ENCODE measurements at regions not wholly inside any gene's neighbourhood (a gene's known extent, or its start where the extent isn't known, plus 50 kb on each side); places are given as distances from the start of the nearest gene placed in this dataset.

DNA sequence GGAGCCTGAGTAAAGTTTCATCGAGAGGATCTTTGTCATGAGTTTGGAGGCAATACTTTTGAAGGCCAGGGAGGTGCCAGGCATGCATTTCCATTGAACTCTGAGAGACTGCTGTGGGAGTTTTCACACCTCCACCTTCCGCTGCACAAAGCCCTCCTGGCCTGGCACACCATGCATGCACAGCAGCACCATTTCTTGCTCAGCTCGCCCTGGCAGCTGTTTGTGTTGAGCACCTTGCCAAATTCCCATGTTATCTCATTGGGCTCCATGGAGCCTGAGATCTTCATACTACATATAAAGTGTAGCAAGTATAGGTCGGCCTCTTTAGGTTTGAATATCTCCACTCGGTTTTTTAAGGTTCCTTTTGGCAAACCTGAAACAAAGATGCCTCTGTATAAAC is 125.7 kb upstream of the CLINT1 start:
- H3K27ac Mint-ChIP-seq, result no peak overlapping the region
- DNase-seq (ENCODE audit: low spot score) (no peak), ATAC-seq (no peak)
- no peaks in the 10 kb centered on the region for H3K27me3 Mint-ChIP-seq (ENCODE audit: low read depth)
- H3K4me1 Mint-ChIP-seq, result no peaks in the 10 kb centered on the region
- CTCF ChIA-PET, result no interaction called here
- peaks cover 9% of the 10 kb centered on the region; the same call in 1 of the 2 replicates for H3K36me3 Mint-ChIP-seq
- TF ChIP-seq, protein P1, sequence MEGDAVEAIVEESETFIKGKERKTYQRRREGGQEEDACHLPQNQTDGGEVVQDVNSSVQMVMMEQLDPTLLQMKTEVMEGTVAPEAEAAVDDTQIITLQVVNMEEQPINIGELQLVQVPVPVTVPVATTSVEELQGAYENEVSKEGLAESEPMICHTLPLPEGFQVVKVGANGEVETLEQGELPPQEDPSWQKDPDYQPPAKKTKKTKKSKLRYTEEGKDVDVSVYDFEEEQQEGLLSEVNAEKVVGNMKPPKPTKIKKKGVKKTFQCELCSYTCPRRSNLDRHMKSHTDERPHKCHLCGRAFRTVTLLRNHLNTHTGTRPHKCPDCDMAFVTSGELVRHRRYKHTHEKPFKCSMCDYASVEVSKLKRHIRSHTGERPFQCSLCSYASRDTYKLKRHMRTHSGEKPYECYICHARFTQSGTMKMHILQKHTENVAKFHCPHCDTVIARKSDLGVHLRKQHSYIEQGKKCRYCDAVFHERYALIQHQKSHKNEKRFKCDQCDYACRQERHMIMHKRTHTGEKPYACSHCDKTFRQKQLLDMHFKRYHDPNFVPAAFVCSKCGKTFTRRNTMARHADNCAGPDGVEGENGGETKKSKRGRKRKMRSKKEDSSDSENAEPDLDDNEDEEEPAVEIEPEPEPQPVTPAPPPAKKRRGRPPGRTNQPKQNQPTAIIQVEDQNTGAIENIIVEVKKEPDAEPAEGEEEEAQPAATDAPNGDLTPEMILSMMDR (IDR thresholded peaks at IDR 0.05), result no peak
- TF ChIP-seq ZNF317 (CRISPR knock-in tag; IDR thresholded peaks at IDR 0.05; ENCODE audit: borderline replicate concordance, low read depth), result no peak
- TF ChIP-seq, protein P2, sequence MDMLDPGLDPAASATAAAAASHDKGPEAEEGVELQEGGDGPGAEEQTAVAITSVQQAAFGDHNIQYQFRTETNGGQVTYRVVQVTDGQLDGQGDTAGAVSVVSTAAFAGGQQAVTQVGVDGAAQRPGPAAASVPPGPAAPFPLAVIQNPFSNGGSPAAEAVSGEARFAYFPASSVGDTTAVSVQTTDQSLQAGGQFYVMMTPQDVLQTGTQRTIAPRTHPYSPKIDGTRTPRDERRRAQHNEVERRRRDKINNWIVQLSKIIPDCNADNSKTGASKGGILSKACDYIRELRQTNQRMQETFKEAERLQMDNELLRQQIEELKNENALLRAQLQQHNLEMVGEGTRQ (CRISPR knock-in tag; IDR thresholded peaks at IDR 0.05), result no peak
- TF ChIP-seq, protein P3, sequence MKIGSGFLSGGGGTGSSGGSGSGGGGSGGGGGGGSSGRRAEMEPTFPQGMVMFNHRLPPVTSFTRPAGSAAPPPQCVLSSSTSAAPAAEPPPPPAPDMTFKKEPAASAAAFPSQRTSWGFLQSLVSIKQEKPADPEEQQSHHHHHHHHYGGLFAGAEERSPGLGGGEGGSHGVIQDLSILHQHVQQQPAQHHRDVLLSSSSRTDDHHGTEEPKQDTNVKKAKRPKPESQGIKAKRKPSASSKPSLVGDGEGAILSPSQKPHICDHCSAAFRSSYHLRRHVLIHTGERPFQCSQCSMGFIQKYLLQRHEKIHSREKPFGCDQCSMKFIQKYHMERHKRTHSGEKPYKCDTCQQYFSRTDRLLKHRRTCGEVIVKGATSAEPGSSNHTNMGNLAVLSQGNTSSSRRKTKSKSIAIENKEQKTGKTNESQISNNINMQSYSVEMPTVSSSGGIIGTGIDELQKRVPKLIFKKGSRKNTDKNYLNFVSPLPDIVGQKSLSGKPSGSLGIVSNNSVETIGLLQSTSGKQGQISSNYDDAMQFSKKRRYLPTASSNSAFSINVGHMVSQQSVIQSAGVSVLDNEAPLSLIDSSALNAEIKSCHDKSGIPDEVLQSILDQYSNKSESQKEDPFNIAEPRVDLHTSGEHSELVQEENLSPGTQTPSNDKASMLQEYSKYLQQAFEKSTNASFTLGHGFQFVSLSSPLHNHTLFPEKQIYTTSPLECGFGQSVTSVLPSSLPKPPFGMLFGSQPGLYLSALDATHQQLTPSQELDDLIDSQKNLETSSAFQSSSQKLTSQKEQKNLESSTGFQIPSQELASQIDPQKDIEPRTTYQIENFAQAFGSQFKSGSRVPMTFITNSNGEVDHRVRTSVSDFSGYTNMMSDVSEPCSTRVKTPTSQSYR (CRISPR knock-in tag; IDR thresholded peaks at IDR 0.05), result no peak
- TF ChIP-seq, protein P4, sequence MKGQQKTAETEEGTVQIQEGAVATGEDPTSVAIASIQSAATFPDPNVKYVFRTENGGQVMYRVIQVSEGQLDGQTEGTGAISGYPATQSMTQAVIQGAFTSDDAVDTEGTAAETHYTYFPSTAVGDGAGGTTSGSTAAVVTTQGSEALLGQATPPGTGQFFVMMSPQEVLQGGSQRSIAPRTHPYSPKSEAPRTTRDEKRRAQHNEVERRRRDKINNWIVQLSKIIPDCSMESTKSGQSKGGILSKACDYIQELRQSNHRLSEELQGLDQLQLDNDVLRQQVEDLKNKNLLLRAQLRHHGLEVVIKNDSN (CRISPR knock-in tag; IDR thresholded peaks at IDR 0.05), result no peak
- no peak for TF ChIP-seq NFE2L1 (CRISPR knock-in tag; IDR thresholded peaks at IDR 0.05)
- TF ChIP-seq RELA (CRISPR knock-in tag; IDR thresholded peaks at IDR 0.05; ENCODE audit: borderline replicate concordance), result no peak
- no peak for TF ChIP-seq ATF1 (CRISPR knock-in tag; IDR thresholded peaks at IDR 0.05)
- no peak for TF ChIP-seq TEAD1 (CRISPR knock-in tag; IDR thresholded peaks at IDR 0.05)
- TF ChIP-seq ZNF671 (CRISPR knock-in tag; IDR thresholded peaks at IDR 0.05), result no peak
- no peak for TF ChIP-seq SMAD3 (CRISPR knock-in tag; IDR thresholded peaks at IDR 0.05; ENCODE audit: borderline replicate concordance)
- no peak for TF ChIP-seq ZNF232 (CRISPR knock-in tag; IDR thresholded peaks at IDR 0.05)
- POLR2A ChIA-PET, result no interaction called here
- H3K9me3 Mint-ChIP-seq, result peaks cover 26% of the 10 kb centered on the region
- no peak overlapping the region for H3K4me3 Mint-ChIP-seq

DNA sequence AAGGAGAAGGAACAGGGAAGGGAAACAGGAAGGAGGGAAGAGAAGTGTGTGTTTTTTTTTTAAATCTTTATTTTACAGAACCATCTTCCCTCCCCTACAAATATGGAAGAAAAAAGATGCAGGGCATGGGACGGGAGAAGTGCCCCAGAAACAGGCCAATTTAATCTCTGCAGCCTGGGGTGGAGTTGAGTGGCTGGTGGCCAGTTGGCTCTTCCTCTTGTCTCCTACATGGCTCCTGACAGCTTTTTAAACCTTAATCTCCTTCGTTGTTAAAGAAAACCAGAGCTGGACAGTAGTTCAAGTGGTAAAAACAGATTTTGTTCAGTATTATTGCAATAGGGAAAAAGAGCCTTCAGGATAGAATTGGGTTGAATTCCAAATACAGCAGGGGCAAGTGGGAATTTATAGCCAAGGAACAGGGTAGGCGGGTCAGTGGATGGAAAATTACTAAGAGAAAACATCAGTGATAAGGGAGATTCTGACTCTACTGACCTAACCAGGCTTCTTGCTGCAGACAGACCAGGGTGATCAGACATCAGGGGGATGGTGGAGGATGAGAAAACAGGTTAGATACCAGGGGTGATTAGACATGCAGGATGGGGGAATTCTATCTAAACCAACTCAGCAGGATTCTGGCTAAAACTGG is 125.1 kb upstream of the CLINT1 start:
- ChIA-PET CTCF (no interaction called here), POLR2A (no interaction called here)
- Mint-ChIP-seq H3K27ac (no peak overlapping the region), H3K4me1 (no peaks in the 10 kb centered on the region), H3K36me3 (peaks cover 9% of the 10 kb centered on the region; the same call in 1 of the 2 replicates), H3K9me3 (peaks cover 26% of the 10 kb centered on the region), H3K4me3 (no peak overlapping the region), H3K27me3 (ENCODE audit: low read depth) (no peaks in the 10 kb centered on the region)
- DNase-seq (ENCODE audit: low spot score) (no peak), ATAC-seq (no peak)
- TF ChIP-seq FOXP1 (CRISPR knock-in tag; IDR thresholded peaks at IDR 0.05; ENCODE audit: borderline replicate concordance) (no peak), JAZF1 (CRISPR knock-in tag; IDR thresholded peaks at IDR 0.05) (no peak), FOXK1 (CRISPR knock-in tag; IDR thresholded peaks at IDR 0.05) (no peak), OVOL2 (CRISPR knock-in tag; IDR thresholded peaks at IDR 0.05; ENCODE audit: borderline replicate concordance) (no peak), IRF2 (CRISPR knock-in tag; IDR thresholded peaks at IDR 0.05; ENCODE audit: borderline replicate concordance, low read depth) (no peak)
- TF ChIP-seq, protein P5, sequence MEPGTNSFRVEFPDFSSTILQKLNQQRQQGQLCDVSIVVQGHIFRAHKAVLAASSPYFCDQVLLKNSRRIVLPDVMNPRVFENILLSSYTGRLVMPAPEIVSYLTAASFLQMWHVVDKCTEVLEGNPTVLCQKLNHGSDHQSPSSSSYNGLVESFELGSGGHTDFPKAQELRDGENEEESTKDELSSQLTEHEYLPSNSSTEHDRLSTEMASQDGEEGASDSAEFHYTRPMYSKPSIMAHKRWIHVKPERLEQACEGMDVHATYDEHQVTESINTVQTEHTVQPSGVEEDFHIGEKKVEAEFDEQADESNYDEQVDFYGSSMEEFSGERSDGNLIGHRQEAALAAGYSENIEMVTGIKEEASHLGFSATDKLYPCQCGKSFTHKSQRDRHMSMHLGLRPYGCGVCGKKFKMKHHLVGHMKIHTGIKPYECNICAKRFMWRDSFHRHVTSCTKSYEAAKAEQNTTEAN (CRISPR knock-in tag; IDR thresholded peaks at IDR 0.05), result no peak
- TF ChIP-seq, protein P6, sequence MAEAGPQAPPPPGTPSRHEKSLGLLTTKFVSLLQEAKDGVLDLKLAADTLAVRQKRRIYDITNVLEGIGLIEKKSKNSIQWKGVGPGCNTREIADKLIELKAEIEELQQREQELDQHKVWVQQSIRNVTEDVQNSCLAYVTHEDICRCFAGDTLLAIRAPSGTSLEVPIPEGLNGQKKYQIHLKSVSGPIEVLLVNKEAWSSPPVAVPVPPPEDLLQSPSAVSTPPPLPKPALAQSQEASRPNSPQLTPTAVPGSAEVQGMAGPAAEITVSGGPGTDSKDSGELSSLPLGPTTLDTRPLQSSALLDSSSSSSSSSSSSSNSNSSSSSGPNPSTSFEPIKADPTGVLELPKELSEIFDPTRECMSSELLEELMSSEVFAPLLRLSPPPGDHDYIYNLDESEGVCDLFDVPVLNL (CRISPR knock-in tag; IDR thresholded peaks at IDR 0.05; ENCODE audit: borderline replicate concordance, low read depth), result no peak

All from WTC11 (cell line).